NCI-H2081 treated with DMSO at 0.1 percent for 48 hours (cell line): ENCODE measurements at regions not wholly inside any gene's neighbourhood (a gene's known extent, or its start where the extent isn't known, plus 50 kb on each side); places are given as distances from the start of the nearest gene placed in this dataset.

Source experiments
- DNase-seq: peaks from one replicate; lab custom pipeline; 2025; lab: John Stamatoyannopoulos, UW

- no peak for DNase-seq
Observed at GRCh38 chr6:97586344-97586743, 303.3 kb upstream of the MMS22L start.

GRCh38 chr6:97591955-97592354, 308.9 kb upstream of the MMS22L start:
- DNase-seq = no peak

GRCh38 chr6:97594844-97595243, 311.8 kb upstream of the MMS22L start:
- no peak for DNase-seq

GRCh38 chr6:97621111-97621510, 338.1 kb upstream of the MMS22L start:
- no peak for DNase-seq

- no peak for DNase-seq
Observed at GRCh38 chr6:97626671-97627441, 343.8 kb upstream of the MMS22L start.

- DNase-seq = no peak
Observed at GRCh38 chr6:97629180-97629579, 346.2 kb upstream of the MMS22L start.

GRCh38 chr6:97630604-97631003, 347.6 kb upstream of the MMS22L start:
- DNase-seq = no peak

- no peak for DNase-seq
Observed at GRCh38 chr6:97632341-97632740, 349.3 kb upstream of the MMS22L start.

- no peak for DNase-seq
Observed at GRCh38 chr6:97639702-97640101, 356.7 kb upstream of the MMS22L start.

- DNase-seq = no peak
Observed at GRCh38 chr6:97644353-97644752, 361.3 kb upstream of the MMS22L start.

- DNase-seq = no peak
Observed at GRCh38 chr6:97645757-97646156, 362.7 kb upstream of the MMS22L start.

- no peak for DNase-seq
Observed at GRCh38 chr6:97653076-97653475, 370.1 kb upstream of the MMS22L start.

GRCh38 chr6:97653517-97653916, 370.5 kb upstream of the MMS22L start:
- no peak for DNase-seq

- DNase-seq = no peak
Observed at GRCh38 chr6:97654674-97655073, 371.7 kb upstream of the MMS22L start.

GRCh38 chr6:97656236-97656635, 373.2 kb upstream of the MMS22L start:
- DNase-seq = no peak

GRCh38 chr6:97656706-97657350, 373.8 kb upstream of the MMS22L start:
- no peak for DNase-seq

- no peak for DNase-seq
Observed at GRCh38 chr6:97658090-97658489, 375.1 kb upstream of the MMS22L start.

- DNase-seq = no peak
Observed at GRCh38 chr6:97663252-97663651, 380.2 kb upstream of the MMS22L start.

GRCh38 chr6:97665446-97665845, 382.4 kb upstream of the MMS22L start:
- no peak for DNase-seq

GRCh38 chr6:97666889-97667288, 383.9 kb upstream of the MMS22L start:
- no peak for DNase-seq

GRCh38 chr6:97668716-97669115, 385.7 kb upstream of the MMS22L start:
- DNase-seq = no peak

GRCh38 chr6:97669191-97670031, 386.4 kb upstream of the MMS22L start:
- DNase-seq = no peak

- no peak for DNase-seq
Observed at GRCh38 chr6:97674802-97675201, 391.8 kb upstream of the MMS22L start.
